Activated CD8-positive, alpha-beta memory T cell treated with anti-CD3 and anti-CD28 coated beads, Interleukin-2, amount 50 U/mL, for 4 hours (primary cell): ENCODE measurements at regions not wholly inside any gene's neighbourhood (a gene's known extent, or its start where the extent isn't known, plus 50 kb on each side); places are given as distances from the start of the nearest gene placed in this dataset.
"Not testable (repeated sequence)": the region's sequence is repeated elsewhere in the genome, so short reads cannot be mapped to it uniquely, and the experiment has no call there.

ENCODE experiments used
- DNase-seq: peaks from one replicate; pipeline ENCODE4 v3.0.0-alpha.2; 2020

GRCh38 chr9:113665756-113666155, 202.2 kb downstream of the RGS3 start:
- no peak for DNase-seq

- no peak for DNase-seq
Observed at GRCh38 chr9:113668061-113668460, 204.5 kb downstream of the RGS3 start.

GRCh38 chr9:113669522-113670115, 206.1 kb downstream of the RGS3 start:
- no peak for DNase-seq

GRCh38 chr9:113673726-113674125, 202.4 kb upstream of the ZNF618 start:
- no peak for DNase-seq

GRCh38 chr9:113674436-113674835, 201.7 kb upstream of the ZNF618 start:
- no peak for DNase-seq

GRCh38 chr9:113675475-113675941, 200.6 kb upstream of the ZNF618 start:
- DNase-seq: no peak

GRCh38 chr9:113677057-113677456, 199.1 kb upstream of the ZNF618 start:
- DNase-seq: no peak

- DNase-seq: no peak
Observed at GRCh38 chr9:113677569-113677968, 198.5 kb upstream of the ZNF618 start.

- DNase-seq: no peak
Observed at GRCh38 chr9:113678119-113678858, 197.8 kb upstream of the ZNF618 start.

GRCh38 chr9:113678859-113679256, 197.3 kb upstream of the ZNF618 start:
- no peak for DNase-seq

GRCh38 chr9:113682297-113682771, 193.8 kb upstream of the ZNF618 start:
- peak; percentile 33 for DNase-seq

- not testable (repeated sequence) for DNase-seq
Observed at GRCh38 chr9:113685636-113686035, 190.5 kb upstream of the ZNF618 start.

- DNase-seq: no peak
Observed at GRCh38 chr9:113687107-113687679, 188.9 kb upstream of the ZNF618 start.

GRCh38 chr9:113687680-113688371, 188.3 kb upstream of the ZNF618 start:
- DNase-seq: no peak

GRCh38 chr9:113690055-113690740, 185.9 kb upstream of the ZNF618 start:
- DNase-seq: no peak

- no peak for DNase-seq
Observed at GRCh38 chr9:113692256-113692655, 183.9 kb upstream of the ZNF618 start.

GRCh38 chr9:113694912-113695311, 181.2 kb upstream of the ZNF618 start:
- DNase-seq: no peak

- no peak for DNase-seq
Observed at GRCh38 chr9:113695440-113695851, 180.7 kb upstream of the ZNF618 start.

GRCh38 chr9:113695901-113696300, 180.2 kb upstream of the ZNF618 start:
- DNase-seq: no peak

GRCh38 chr9:113701774-113702755, 174.0 kb upstream of the ZNF618 start:
- DNase-seq: no peak

- no peak for DNase-seq
Observed at GRCh38 chr9:113705306-113705927, 170.7 kb upstream of the ZNF618 start.
